Trophoblast cell (in vitro differentiated cells and primary cell): ENCODE measurements at regions not wholly inside any gene's neighbourhood (a gene's known extent, or its start where the extent isn't known, plus 50 kb on each side); places are given as distances from the start of the nearest gene placed in this dataset.

Experiments used
- DNase-seq, 2 donors: peaks; one replicate each; pipeline ENCODE4 v3.0.0-alpha.2; 2016
- H2AFZ ChIP-seq: 2 replicates; pipeline ENCODE4 v1.6.1; 2013; ENCODE audit warnings: low read length, moderate library complexity, mild to moderate bottlenecking; ENCODE audit not compliant: insufficient read depth, poor library complexity
- H2AK5ac ChIP-seq: 2 replicates; pipeline ENCODE4 v1.6.1; 2013; ENCODE audit warnings: mild to moderate bottlenecking, low read length
- H2BK120ac ChIP-seq: 2 replicates; pipeline ENCODE4 v1.6.1; 2013; ENCODE audit warnings: low read length, mild to moderate bottlenecking, moderate library complexity; ENCODE audit not compliant: insufficient read depth, poor library complexity
- H2BK12ac ChIP-seq: 2 replicates; pipeline ENCODE4 v1.6.1; 2013; ENCODE audit warnings: mild to moderate bottlenecking, low read length, moderate library complexity
- H2BK5ac ChIP-seq: 2 replicates; pipeline ENCODE4 v1.6.1; 2013; ENCODE audit warnings: low read length, low read depth, moderate library complexity, mild to moderate bottlenecking; ENCODE audit not compliant: poor library complexity
- H3K14ac ChIP-seq: 2 replicates; pipeline ENCODE4 v1.6.1; 2013; ENCODE audit warnings: mild to moderate bottlenecking, low read length
- H3K18ac ChIP-seq: 2 replicates; pipeline ENCODE4 v1.6.1; 2013; ENCODE audit warnings: mild to moderate bottlenecking, low read length
- H3K23ac ChIP-seq: 2 replicates; pipeline ENCODE4 v1.6.1; 2013; ENCODE audit warnings: low read length
- H3K27ac ChIP-seq: 2 replicates; pipeline ENCODE4 v1.5.1; 2013; ENCODE audit warnings: low read depth, mild to moderate bottlenecking, inconsistent platforms, low read length, moderate library complexity
- H3K27me3 ChIP-seq: 2 replicates; pipeline ENCODE4 v1.6.1; 2013; ENCODE audit warnings: inconsistent platforms, mild to moderate bottlenecking, low read length, moderate library complexity; ENCODE audit not compliant: insufficient read depth
- H3K36me3 ChIP-seq, 2 experiments: 1 replicate in 1 of 2; 2 replicates in 1 of 2; pipeline ENCODE4 v1.6.1; 2013; ENCODE audit warnings: low read length in 2 of 2, mild to moderate bottlenecking in 2 of 2, moderate library complexity in 1 of 2; ENCODE audit not compliant: insufficient read depth in 2 of 2, control insufficient read depth in 1 of 2
- H3K4ac ChIP-seq: 2 replicates; pipeline ENCODE4 v1.6.1; 2013; ENCODE audit warnings: low read depth, mild to moderate bottlenecking, low read length, moderate library complexity
- H3K4me1 ChIP-seq, 2 experiments: 1 replicate in 1 of 2; 2 replicates in 1 of 2; pipeline ENCODE4 v1.6.1; 2013; ENCODE audit warnings: low read length in 2 of 2, mild to moderate bottlenecking in 2 of 2, moderate library complexity in 1 of 2; ENCODE audit not compliant: insufficient read depth in 2 of 2, control insufficient read depth in 1 of 2
- H3K4me2 ChIP-seq: 2 replicates; pipeline ENCODE4 v1.6.1; 2013; ENCODE audit warnings: inconsistent platforms, mild to moderate bottlenecking, low read length, moderate library complexity
- H3K4me3 ChIP-seq: 2 replicates; pipeline ENCODE4 v1.5.1; 2013; ENCODE audit warnings: mild to moderate bottlenecking, low read depth, low read length, inconsistent platforms
- H3K79me1 ChIP-seq: one replicate; pipeline ENCODE4 v1.6.1; 2013; ENCODE audit warnings: low read length
- H3K79me2 ChIP-seq: 2 replicates; pipeline ENCODE4 v1.6.1; 2013; ENCODE audit warnings: low read length, mild to moderate bottlenecking; ENCODE audit not compliant: control insufficient read depth, insufficient read depth, poor library complexity
- H3K9ac ChIP-seq: 2 replicates; pipeline ENCODE4 v1.6.1; 2013; ENCODE audit warnings: mild to moderate bottlenecking, low read length
- H3K9me3 ChIP-seq: 2 replicates; pipeline ENCODE4 v1.6.1; 2013; ENCODE audit warnings: low read depth, mild to moderate bottlenecking, control low read depth, inconsistent platforms, low read length; ENCODE audit not compliant: insufficient read depth
- H4K12ac ChIP-seq: 2 replicates; pipeline ENCODE4 v1.6.1; 2013; ENCODE audit warnings: low read depth, mild to moderate bottlenecking, low read length, moderate library complexity
- H4K8ac ChIP-seq: 2 replicates; pipeline ENCODE4 v1.6.1; 2013; ENCODE audit warnings: low read depth, mild to moderate bottlenecking, low read length, moderate library complexity
- H4K91ac ChIP-seq: one replicate; pipeline ENCODE4 v1.6.1; 2013; ENCODE audit warnings: low read depth, mild to moderate bottlenecking, low read length, moderate library complexity
- WGBS: extraction: QIAGEN DNeasy Blood & Tissue Kit; methylation state at CpG from one replicate; pipeline ENCODE4 v1.1.7; 2013; ENCODE audit warnings: missing lambda C conversion rate; ENCODE audit not compliant: insufficient read length, insufficient coverage; ENCODE audit errors: extremely low coverage; 5-methylcytosine and 5-hydroxymethylcytosine counted together

DNA sequence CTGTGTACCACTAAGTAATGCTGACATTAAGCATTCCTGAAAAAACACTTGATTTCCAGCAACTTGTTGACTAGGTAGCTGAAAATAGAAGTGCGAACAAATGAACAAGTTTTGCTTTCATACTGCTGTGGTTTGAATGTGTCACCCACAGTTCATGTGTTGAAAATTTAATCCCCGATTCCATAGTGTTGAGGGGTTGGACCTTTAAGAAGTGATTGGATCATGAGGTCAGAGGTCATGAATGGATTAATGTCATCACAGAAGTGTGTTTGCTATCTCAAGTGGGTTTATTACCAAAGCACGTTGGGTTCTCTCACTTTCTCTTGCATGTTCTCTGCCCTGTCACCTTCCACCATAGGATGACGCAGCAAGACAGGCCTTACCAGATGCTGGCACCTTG lies 568.5 kb downstream of the UTRN start:
- Histone ChIP-seq H4K12ac (no peak overlapping the region), H3K79me2 (no peaks in the 10 kb centered on the region), H3K4me1 (no peaks in the 10 kb centered on the region), H3K36me3 (no peaks in the 10 kb centered on the region), H3K27me3 (no peaks in the 10 kb centered on the region), H2BK120ac (no peak overlapping the region), H2AFZ (no peak overlapping the region), H3K23ac (no peak overlapping the region), H3K9me3 (peaks cover 3% of the 10 kb centered on the region), H3K4me3 (no peak overlapping the region), H2AK5ac (no peak overlapping the region), H2BK12ac (no peak overlapping the region), H3K4me2 (no peak overlapping the region), H4K91ac (no peak overlapping the region), H3K9ac (no peak overlapping the region), H3K27ac (no peak overlapping the region), H3K14ac (no peak overlapping the region), H4K8ac (no peak overlapping the region), H3K18ac (no peak overlapping the region), H3K79me1 (no peaks in the 10 kb centered on the region), H2BK5ac (no peak overlapping the region), H3K4ac (no peak overlapping the region)
- DNase-seq = no peak
- WGBS = no CpG with 5 or more reads among the region's 4 CpGs

DNA sequence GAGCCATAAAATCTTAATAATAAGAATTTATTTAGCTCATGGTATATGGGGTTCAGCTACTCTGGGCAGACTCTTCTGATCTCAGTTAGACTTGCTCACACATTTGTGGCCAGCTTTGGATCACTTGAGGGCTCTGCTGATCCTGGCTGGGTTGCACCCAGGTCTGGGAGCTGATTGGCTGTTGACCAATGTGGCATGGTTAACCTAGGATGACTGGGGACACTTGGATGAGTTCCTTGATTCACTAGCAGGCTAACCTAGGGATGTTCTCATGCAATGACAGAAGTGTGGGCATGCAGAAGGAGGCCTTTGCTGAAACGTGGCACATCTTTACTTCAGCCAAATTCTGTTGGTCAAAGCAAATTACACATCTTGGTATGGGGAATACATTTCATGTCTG lies 569.5 kb downstream of the UTRN start:
- no peak overlapping the region for H4K8ac ChIP-seq
- H3K27ac ChIP-seq = no peak overlapping the region
- H3K9me3 ChIP-seq = peaks cover 3% of the 10 kb centered on the region
- no peak overlapping the region for H2AFZ ChIP-seq
- H3K36me3 ChIP-seq = no peaks in the 10 kb centered on the region
- H3K79me2 ChIP-seq = no peaks in the 10 kb centered on the region
- no peak overlapping the region for H3K4ac ChIP-seq
- H3K79me1 ChIP-seq = no peaks in the 10 kb centered on the region
- no peak overlapping the region for H2BK120ac ChIP-seq
- H3K27me3 ChIP-seq = no peaks in the 10 kb centered on the region
- H3K23ac ChIP-seq = no peak overlapping the region
- no peaks in the 10 kb centered on the region for H3K4me1 ChIP-seq
- no peak overlapping the region for H4K91ac ChIP-seq
- H3K4me3 ChIP-seq = no peak overlapping the region
- H4K12ac ChIP-seq = no peak overlapping the region
- no CpG with 5 or more reads among the region's 1 CpG for WGBS
- no peak for DNase-seq
- no peak overlapping the region for H3K18ac ChIP-seq
- H3K14ac ChIP-seq = no peak overlapping the region
- H2AK5ac ChIP-seq = no peak overlapping the region
- H2BK12ac ChIP-seq = no peak overlapping the region
- H2BK5ac ChIP-seq = no peak overlapping the region
- no peak overlapping the region for H3K9ac ChIP-seq
- H3K4me2 ChIP-seq = no peak overlapping the region

DNA sequence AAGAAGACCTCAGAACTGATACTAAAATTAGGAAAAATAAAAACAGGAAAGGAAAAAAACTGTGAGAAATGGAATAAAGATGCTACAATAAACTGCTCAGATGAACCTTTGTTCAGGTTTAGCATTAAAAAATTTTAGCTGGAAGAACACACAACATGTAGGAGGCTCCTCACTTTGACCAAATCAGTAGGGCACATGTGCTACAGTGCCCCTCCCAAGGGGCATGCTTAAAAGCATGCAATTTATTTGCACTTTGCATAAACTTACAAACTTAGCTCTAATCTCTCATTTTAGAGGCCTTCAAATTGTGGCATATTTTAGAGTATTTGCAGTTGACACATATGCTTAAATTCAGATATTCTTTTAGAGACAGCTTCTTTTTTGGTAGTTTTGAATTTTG lies 570.2 kb downstream of the UTRN start:
- no peak overlapping the region for H2BK5ac ChIP-seq
- H3K79me1 ChIP-seq = no peaks in the 10 kb centered on the region
- H3K4me1 ChIP-seq = no peaks in the 10 kb centered on the region
- H3K4me2 ChIP-seq = no peak overlapping the region
- no peak overlapping the region for H4K12ac ChIP-seq
- no peaks in the 10 kb centered on the region for H3K36me3 ChIP-seq
- H3K18ac ChIP-seq = no peak overlapping the region
- no peaks in the 10 kb centered on the region for H3K27me3 ChIP-seq
- H2AK5ac ChIP-seq = no peak overlapping the region
- H2BK120ac ChIP-seq = no peak overlapping the region
- H3K4me3 ChIP-seq = no peak overlapping the region
- H3K9ac ChIP-seq = no peak overlapping the region
- H3K4ac ChIP-seq = no peak overlapping the region
- no peak overlapping the region for H2AFZ ChIP-seq
- no peak overlapping the region for H3K27ac ChIP-seq
- H3K23ac ChIP-seq = no peak overlapping the region
- no peak overlapping the region for H4K8ac ChIP-seq
- no peak overlapping the region for H3K14ac ChIP-seq
- H3K79me2 ChIP-seq = no peaks in the 10 kb centered on the region
- DNase-seq = no peak
- H3K9me3 ChIP-seq = peaks cover 4% of the 10 kb centered on the region
- no peak overlapping the region for H2BK12ac ChIP-seq
- no peak overlapping the region for H4K91ac ChIP-seq

DNA sequence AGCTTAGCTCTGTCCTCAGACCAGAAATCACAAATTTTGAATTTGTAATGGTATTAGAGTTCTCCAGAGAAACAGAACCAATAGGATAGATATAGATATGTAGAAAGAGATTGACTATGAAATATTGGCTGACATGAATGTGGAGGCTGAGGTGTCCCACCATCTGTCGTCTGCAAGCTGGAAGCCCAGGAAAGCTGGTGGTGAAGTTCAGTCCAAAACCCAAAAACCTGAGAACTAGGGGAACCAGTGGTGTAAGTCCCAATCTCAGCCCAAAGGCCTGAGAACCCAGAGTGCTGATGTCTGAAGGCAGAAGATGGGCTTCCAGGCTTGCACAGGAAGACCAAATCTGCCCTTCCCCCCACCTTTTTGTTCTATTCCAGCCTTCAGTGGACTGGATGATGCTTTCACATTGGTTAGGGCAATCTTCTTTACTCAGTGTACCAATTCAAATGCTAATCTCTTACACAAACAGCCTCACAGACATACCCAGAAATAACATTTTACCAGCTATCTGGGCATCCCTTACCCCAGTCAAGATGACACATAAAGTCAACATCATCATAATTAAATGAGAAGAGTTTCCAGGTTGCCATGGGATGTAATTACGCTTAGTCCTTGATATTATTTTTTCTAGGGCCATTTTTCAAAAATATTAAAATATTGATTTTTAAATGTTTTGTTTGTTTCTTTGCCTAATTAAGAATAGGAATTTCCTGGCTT lies 570.8 kb downstream of the UTRN start:
- Histone ChIP-seq H3K4me1 (no peaks in the 10 kb centered on the region), H3K27ac (no peak overlapping the region), H4K12ac (no peak overlapping the region), H2BK12ac (no peak overlapping the region), H4K91ac (no peak overlapping the region), H3K14ac (no peak overlapping the region), H3K9me3 (peaks cover 4% of the 10 kb centered on the region), H3K79me1 (no peaks in the 10 kb centered on the region), H2AFZ (no peak overlapping the region), H4K8ac (no peak overlapping the region), H3K27me3 (no peaks in the 10 kb centered on the region), H3K79me2 (no peaks in the 10 kb centered on the region), H3K4ac (no peak overlapping the region), H3K9ac (no peak overlapping the region), H3K18ac (no peak overlapping the region), H3K23ac (no peak overlapping the region), H2AK5ac (no peak overlapping the region), H2BK120ac (peak overlapping the region; percentile 43), H3K36me3 (no peaks in the 10 kb centered on the region), H2BK5ac (no peak overlapping the region), H3K4me2 (no peak overlapping the region), H3K4me3 (no peak overlapping the region)
- DNase-seq = no peak
- no CpG with 5 or more reads among the region's 2 CpGs for WGBS
